MM.1S (cell line): ENCODE measurements at regions not wholly inside any gene's neighbourhood (a gene's known extent, or its start where the extent isn't known, plus 50 kb on each side); places are given as distances from the start of the nearest gene placed in this dataset.

ENCODE experiments used
- DNase-seq: peaks from one replicate; pipeline ENCODE4 v3.0.0-alpha.2; 2015
- H2AFZ ChIP-seq: fragments of 300-600 bp; sonication (generic); 2 replicates; pipeline ENCODE4 v1.6.0; 2016; ENCODE audit warnings: antibody characterized with exemption, low read length
- H3F3A ChIP-seq: fragments of 300-600 bp; sonication (generic); 2 replicates; pipeline ENCODE4 v1.6.1; 2016; ENCODE audit warnings: mild to moderate bottlenecking, antibody characterized with exemption, low read length, moderate library complexity, mixed read lengths; ENCODE audit not compliant: insufficient read depth
- H3K27ac ChIP-seq: fragments of 300-600 bp; sonication (generic); 2 replicates; pipeline ENCODE4 v1.5.1; 2016; ENCODE audit warnings: mild to moderate bottlenecking, low read length
- H3K27me3 ChIP-seq: fragments of 300-600 bp; sonication (generic); replicated peaks from 2 replicates; pipeline ENCODE4 v1.6.0; 2016; ENCODE audit warnings: low read length; ENCODE audit not compliant: insufficient read depth
- H3K36me3 ChIP-seq: fragments of 300-600 bp; sonication (generic); replicated peaks from 2 replicates; pipeline ENCODE4 v1.6.1; 2016; ENCODE audit warnings: mild to moderate bottlenecking, low read length, mixed read lengths; ENCODE audit not compliant: insufficient read depth
- H3K4me1 ChIP-seq: fragments of 300-600 bp; sonication (generic); 2 replicates; pipeline ENCODE4 v1.6.1; 2016; ENCODE audit warnings: low read length, mixed read lengths
- H3K4me2 ChIP-seq: fragments of 300-600 bp; sonication (generic); 2 replicates; pipeline ENCODE4 v1.6.0; 2016; ENCODE audit warnings: low read depth, low read length
- H3K4me3 ChIP-seq: fragments of 300-600 bp; sonication (generic); 2 replicates; pipeline ENCODE4 v1.5.1; 2016; ENCODE audit warnings: low read length, mixed read lengths
- H3K79me2 ChIP-seq: fragments of 300-600 bp; sonication (generic); 2 replicates; pipeline ENCODE4 v1.6.1; 2016; ENCODE audit warnings: mixed run types, low read length, mixed read lengths
- H3K9ac ChIP-seq: fragments of 300-600 bp; sonication (generic); 2 replicates; pipeline ENCODE4 v1.6.1; 2016; ENCODE audit warnings: low read length, mixed read lengths
- H3K9me2 ChIP-seq: fragments of 300-600 bp; sonication (generic); replicated peaks from 2 replicates; pipeline ENCODE4 v1.6.1; 2016; ENCODE audit warnings: mild to moderate bottlenecking, low read length, mixed read lengths; ENCODE audit not compliant: insufficient read depth
- H3K9me3 ChIP-seq: fragments of 300-600 bp; sonication (generic); replicated peaks from 2 replicates; pipeline ENCODE4 v1.6.1; 2016; ENCODE audit warnings: mild to moderate bottlenecking, low read length, mixed read lengths; ENCODE audit not compliant: insufficient read depth
- H4K20me1 ChIP-seq: fragments of 300-600 bp; sonication (generic); 2 replicates; pipeline ENCODE4 v1.6.1; 2016; ENCODE audit warnings: mild to moderate bottlenecking, low read length, moderate library complexity, mixed read lengths; ENCODE audit not compliant: insufficient read depth
- EZH2 ChIP-seq: fragments of 300-600 bp; sonication (generic); optimal IDR thresholded peaks from 2 replicates; pipeline ENCODE3; 2017; ENCODE audit warnings: low read depth, mild to moderate bottlenecking, antibody characterized with exemption, low read length, mixed read lengths
- EZH2phosphoT487 ChIP-seq: fragments of 300-600 bp; sonication (generic); IDR thresholded peaks from 2 replicates; pipeline ENCODE4 v1.6.1; 2018; ENCODE audit warnings: antibody characterized with exemption, low read length
- TF ChIP-seq, protein P1 (sequence below): fragments of 300-600 bp; sonication (generic); IDR thresholded peaks from 2 replicates; pipeline ENCODE4 v1.5.1; 2016; ENCODE audit warnings: antibody characterized with exemption, low read length, mixed read lengths

DNA sequence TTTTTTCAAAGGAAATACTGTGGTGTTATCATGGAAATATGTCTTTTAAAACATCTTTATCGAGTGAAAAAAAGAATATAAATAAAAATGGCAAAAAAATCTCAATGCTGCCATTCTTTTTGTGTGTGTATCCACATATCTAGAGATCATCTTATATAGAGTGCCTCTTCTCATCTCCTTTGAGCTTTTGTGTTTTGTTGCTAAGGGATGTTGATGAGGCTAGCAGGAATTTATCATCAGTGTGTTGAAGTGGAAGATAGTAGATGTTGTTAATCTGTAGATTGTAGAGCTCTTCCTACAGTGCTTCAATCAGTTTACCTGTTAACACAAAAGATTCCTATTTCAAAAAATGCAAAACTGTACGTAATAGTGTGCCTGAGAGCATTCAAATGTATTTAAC lies 1738.0 kb upstream of the SEL1L start:
- Histone ChIP-seq H3K9ac (no peak overlapping the region), H3K9me2 (no peaks in the 10 kb centered on the region), H3K36me3 (no peaks in the 10 kb centered on the region), H3K9me3 (no peaks in the 10 kb centered on the region), H3K4me1 (no peaks in the 10 kb centered on the region), H3F3A (no peaks in the 10 kb centered on the region), H2AFZ (no peak overlapping the region), H4K20me1 (no peaks in the 10 kb centered on the region), H3K27me3 (no peaks in the 10 kb centered on the region), H3K4me3 (no peak overlapping the region), H3K4me2 (no peak overlapping the region), H3K27ac (no peak overlapping the region), H3K79me2 (no peaks in the 10 kb centered on the region)
- DNase-seq, result no peak
- TF ChIP-seq EZH2, result no peak
- no peak for TF ChIP-seq EZH2phosphoT487
- TF ChIP-seq, protein P1, sequence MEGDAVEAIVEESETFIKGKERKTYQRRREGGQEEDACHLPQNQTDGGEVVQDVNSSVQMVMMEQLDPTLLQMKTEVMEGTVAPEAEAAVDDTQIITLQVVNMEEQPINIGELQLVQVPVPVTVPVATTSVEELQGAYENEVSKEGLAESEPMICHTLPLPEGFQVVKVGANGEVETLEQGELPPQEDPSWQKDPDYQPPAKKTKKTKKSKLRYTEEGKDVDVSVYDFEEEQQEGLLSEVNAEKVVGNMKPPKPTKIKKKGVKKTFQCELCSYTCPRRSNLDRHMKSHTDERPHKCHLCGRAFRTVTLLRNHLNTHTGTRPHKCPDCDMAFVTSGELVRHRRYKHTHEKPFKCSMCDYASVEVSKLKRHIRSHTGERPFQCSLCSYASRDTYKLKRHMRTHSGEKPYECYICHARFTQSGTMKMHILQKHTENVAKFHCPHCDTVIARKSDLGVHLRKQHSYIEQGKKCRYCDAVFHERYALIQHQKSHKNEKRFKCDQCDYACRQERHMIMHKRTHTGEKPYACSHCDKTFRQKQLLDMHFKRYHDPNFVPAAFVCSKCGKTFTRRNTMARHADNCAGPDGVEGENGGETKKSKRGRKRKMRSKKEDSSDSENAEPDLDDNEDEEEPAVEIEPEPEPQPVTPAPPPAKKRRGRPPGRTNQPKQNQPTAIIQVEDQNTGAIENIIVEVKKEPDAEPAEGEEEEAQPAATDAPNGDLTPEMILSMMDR, result no peak

DNA sequence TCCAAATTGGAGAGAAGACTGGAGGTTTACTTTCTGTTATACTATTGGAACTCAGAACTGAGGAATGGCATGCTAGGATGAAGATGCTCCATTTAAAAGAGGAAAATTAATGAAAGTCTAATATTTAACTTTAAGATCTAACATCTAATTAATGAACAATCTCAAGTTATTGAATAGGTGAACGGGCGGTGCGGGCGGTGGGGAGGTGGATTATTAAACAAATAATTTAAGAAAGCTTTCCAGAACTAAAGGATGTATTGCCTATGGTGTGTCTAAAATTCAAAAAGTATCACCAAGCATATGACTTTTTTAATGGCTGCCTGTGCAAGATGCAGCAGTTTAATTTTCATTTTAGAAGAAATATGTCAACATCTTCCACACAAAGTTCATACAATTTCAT lies 1747.1 kb upstream of the SEL1L start:
- Histone ChIP-seq H4K20me1 (no peaks in the 10 kb centered on the region), H3K79me2 (no peaks in the 10 kb centered on the region), H3F3A (no peaks in the 10 kb centered on the region), H3K9me3 (no peaks in the 10 kb centered on the region), H3K4me3 (no peak overlapping the region), H3K4me2 (no peak overlapping the region), H3K4me1 (no peaks in the 10 kb centered on the region), H3K9ac (no peak overlapping the region), H3K36me3 (no peaks in the 10 kb centered on the region), H3K9me2 (no peaks in the 10 kb centered on the region), H3K27ac (no peak overlapping the region), H2AFZ (no peak overlapping the region), H3K27me3 (no peaks in the 10 kb centered on the region)
- DNase-seq, result no peak
- TF ChIP-seq EZH2phosphoT487, result no peak
- TF ChIP-seq EZH2, result no peak
- TF ChIP-seq, protein P1, result no peak

GRCh38 chr14:83282706-83283105 lies 1749.1 kb upstream of the SEL1L start:
- Histone ChIP-seq H3K9me2 (no peaks in the 10 kb centered on the region), H3K4me3 (no peak overlapping the region), H3K27ac (no peak overlapping the region), H3K4me2 (no peak overlapping the region), H2AFZ (no peak overlapping the region), H3K79me2 (no peaks in the 10 kb centered on the region), H4K20me1 (no peaks in the 10 kb centered on the region), H3K9ac (no peak overlapping the region), H3F3A (no peaks in the 10 kb centered on the region), H3K4me1 (no peaks in the 10 kb centered on the region), H3K27me3 (no peaks in the 10 kb centered on the region), H3K9me3 (no peaks in the 10 kb centered on the region), H3K36me3 (no peaks in the 10 kb centered on the region)
- TF ChIP-seq, protein P1, result no peak
- no peak for DNase-seq

DNA sequence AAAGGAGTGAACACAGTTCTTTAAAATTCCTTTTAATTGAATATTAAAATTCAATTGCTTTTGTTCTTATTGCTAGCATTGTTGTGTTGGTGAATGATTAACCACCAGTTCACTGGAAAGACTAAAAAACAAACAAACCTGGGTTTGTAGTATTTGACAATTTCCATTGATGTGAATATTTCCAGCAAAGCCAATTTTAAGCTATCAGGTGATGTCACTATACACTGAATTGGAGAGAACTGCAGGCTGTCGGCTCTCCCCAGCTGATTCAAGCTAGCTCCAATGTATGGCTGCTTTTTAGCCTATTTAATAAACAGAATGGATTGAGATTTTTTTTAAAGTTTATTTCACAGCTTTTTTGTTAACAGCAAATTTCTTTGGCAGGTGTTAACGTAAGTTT lies 1753.6 kb upstream of the SEL1L start:
- no peak overlapping the region for H3K9ac ChIP-seq
- H3K27me3 ChIP-seq, result no peaks in the 10 kb centered on the region
- no peaks in the 10 kb centered on the region for H3F3A ChIP-seq
- DNase-seq, result no peak
- H3K4me3 ChIP-seq, result no peak overlapping the region
- H3K4me1 ChIP-seq, result no peaks in the 10 kb centered on the region
- H3K27ac ChIP-seq, result no peak overlapping the region
- no peaks in the 10 kb centered on the region for H3K36me3 ChIP-seq
- H3K9me3 ChIP-seq, result no peaks in the 10 kb centered on the region
- no peak overlapping the region for H3K4me2 ChIP-seq
- no peak overlapping the region for H2AFZ ChIP-seq
- H3K79me2 ChIP-seq, result no peaks in the 10 kb centered on the region
- TF ChIP-seq, protein P1, result no peak
- TF ChIP-seq EZH2 (no peak), EZH2phosphoT487 (no peak)
- H3K9me2 ChIP-seq, result no peaks in the 10 kb centered on the region
- H4K20me1 ChIP-seq, result no peaks in the 10 kb centered on the region
